Liver (tissue), 3 donors: ENCODE measurements at regions not wholly inside any gene's neighbourhood (a gene's known extent, or its start where the extent isn't known, plus 50 kb on each side); places are given as distances from the start of the nearest gene placed in this dataset.

ENCODE experiments used
- GABPA ChIP-seq, 2 donors: IDR thresholded peaks in 1 of 2; conservative IDR thresholded peaks in 1 of 2; 2 replicates each; pipeline ENCODE4 v1.6.1; 2016; ENCODE audit warnings: antibody characterized with exemption in 2 of 2, mild to moderate bottlenecking in 1 of 2, moderate library complexity in 1 of 2
- NR2F2 ChIP-seq: IDR thresholded peaks from 2 replicates; pipeline ENCODE4 v1.6.1; 2016; ENCODE audit warnings: antibody characterized with exemption
- SP1 ChIP-seq: IDR thresholded peaks from 2 replicates; pipeline ENCODE4 v1.6.1; 2018; ENCODE audit warnings: antibody characterized with exemption, mild to moderate bottlenecking
- YY1 ChIP-seq: IDR thresholded peaks from 2 replicates; pipeline ENCODE4 v1.6.1; 2016; ENCODE audit warnings: antibody characterized with exemption, mild to moderate bottlenecking
- TF ChIP-seq, protein P1 (sequence below): fragments of 150-350 bp; IDR thresholded peaks from 2 replicates; pipeline ENCODE4 v1.5.1; 2017; ENCODE audit warnings: improper control_type of control experiment, low read depth, low read length; ENCODE audit not compliant: missing input control
- TF ChIP-seq, protein P2 (sequence below): IDR thresholded peaks from 2 replicates; pipeline ENCODE4 v1.6.1; 2016; ENCODE audit warnings: antibody characterized with exemption
- donor health status: healthy.
- donor health status: healthy.

DNA sequence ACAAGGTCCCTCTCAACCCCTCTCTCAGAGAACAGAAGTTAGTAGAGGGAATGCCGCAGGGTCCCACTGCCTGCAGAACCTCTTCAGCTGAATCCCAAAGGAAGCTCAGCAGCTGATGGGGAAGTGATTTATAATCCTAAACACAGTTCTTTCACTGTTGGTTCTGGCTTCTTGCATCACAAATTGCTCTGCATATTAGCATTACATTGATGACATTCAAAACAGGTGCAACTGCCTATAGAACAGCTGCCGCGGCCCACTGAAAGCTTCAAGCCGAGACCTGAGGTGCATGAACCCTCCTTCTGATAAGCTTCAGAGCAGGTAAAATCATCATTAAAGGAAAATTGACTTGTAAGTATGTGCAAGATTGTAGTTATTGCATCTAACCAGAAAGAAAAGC lies 75.2 kb upstream of the KIRREL3 start:
- TF ChIP-seq, protein P1, sequence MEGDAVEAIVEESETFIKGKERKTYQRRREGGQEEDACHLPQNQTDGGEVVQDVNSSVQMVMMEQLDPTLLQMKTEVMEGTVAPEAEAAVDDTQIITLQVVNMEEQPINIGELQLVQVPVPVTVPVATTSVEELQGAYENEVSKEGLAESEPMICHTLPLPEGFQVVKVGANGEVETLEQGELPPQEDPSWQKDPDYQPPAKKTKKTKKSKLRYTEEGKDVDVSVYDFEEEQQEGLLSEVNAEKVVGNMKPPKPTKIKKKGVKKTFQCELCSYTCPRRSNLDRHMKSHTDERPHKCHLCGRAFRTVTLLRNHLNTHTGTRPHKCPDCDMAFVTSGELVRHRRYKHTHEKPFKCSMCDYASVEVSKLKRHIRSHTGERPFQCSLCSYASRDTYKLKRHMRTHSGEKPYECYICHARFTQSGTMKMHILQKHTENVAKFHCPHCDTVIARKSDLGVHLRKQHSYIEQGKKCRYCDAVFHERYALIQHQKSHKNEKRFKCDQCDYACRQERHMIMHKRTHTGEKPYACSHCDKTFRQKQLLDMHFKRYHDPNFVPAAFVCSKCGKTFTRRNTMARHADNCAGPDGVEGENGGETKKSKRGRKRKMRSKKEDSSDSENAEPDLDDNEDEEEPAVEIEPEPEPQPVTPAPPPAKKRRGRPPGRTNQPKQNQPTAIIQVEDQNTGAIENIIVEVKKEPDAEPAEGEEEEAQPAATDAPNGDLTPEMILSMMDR, result no peak
- TF ChIP-seq SP1, result no peak
- TF ChIP-seq YY1, result no peak
- TF ChIP-seq, protein P2, sequence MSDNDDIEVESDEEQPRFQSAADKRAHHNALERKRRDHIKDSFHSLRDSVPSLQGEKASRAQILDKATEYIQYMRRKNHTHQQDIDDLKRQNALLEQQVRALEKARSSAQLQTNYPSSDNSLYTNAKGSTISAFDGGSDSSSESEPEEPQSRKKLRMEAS, result no peak
- TF ChIP-seq GABPA (IDR thresholded peaks at IDR 0.05 in 1 of 2, conservative IDR thresholded peaks at IDR 0.05 in 1 of 2), result no peak
- no peak for TF ChIP-seq NR2F2
